Glutamatergic neuron (in vitro differentiated cells): ENCODE measurements at regions not wholly inside any gene's neighbourhood (a gene's known extent, or its start where the extent isn't known, plus 50 kb on each side); places are given as distances from the start of the nearest gene placed in this dataset.

ENCODE experiments used
- DNase-seq: peaks from one replicate; pipeline ENCODE4 v3.0.0; 2022
- H3K27ac Mint-ChIP-seq: one replicate; pipeline ENCODE4 v1.8.0; 2020; ENCODE audit warnings: mild to moderate bottlenecking, mixed read lengths, inconsistent platforms; ENCODE audit not compliant: unreplicated experiment
- H3K27me3 Mint-ChIP-seq: one replicate; pipeline ENCODE4 v1.8.0; 2020; ENCODE audit warnings: mild to moderate bottlenecking, moderate library complexity, mixed read lengths, inconsistent platforms; ENCODE audit not compliant: unreplicated experiment
- H3K36me3 Mint-ChIP-seq: one replicate; pipeline ENCODE4 v1.8.0; 2020; ENCODE audit warnings: mild to moderate bottlenecking, mixed read lengths, inconsistent platforms; ENCODE audit not compliant: unreplicated experiment
- H3K4me1 Mint-ChIP-seq: one replicate; pipeline ENCODE4 v1.8.0; 2020; ENCODE audit warnings: mild to moderate bottlenecking, low read depth, mixed read lengths, inconsistent platforms; ENCODE audit not compliant: unreplicated experiment
- H3K4me3 Mint-ChIP-seq: one replicate; pipeline ENCODE4 v1.8.0; 2020; ENCODE audit warnings: mild to moderate bottlenecking, mixed read lengths, inconsistent platforms; ENCODE audit not compliant: unreplicated experiment
- H3K9me3 Mint-ChIP-seq: one replicate; pipeline ENCODE4 v1.8.0; 2020; ENCODE audit warnings: mild to moderate bottlenecking, moderate library complexity, mixed read lengths, inconsistent platforms; ENCODE audit not compliant: unreplicated experiment
- TF ChIP-seq, protein P1 (sequence below): fragments of 200-600 bp; sonication (generic); IDR thresholded peaks from one replicate; pipeline ENCODE4 v1.5.0; 2021; ENCODE audit not compliant: partially characterized antibody, unreplicated experiment

DNA sequence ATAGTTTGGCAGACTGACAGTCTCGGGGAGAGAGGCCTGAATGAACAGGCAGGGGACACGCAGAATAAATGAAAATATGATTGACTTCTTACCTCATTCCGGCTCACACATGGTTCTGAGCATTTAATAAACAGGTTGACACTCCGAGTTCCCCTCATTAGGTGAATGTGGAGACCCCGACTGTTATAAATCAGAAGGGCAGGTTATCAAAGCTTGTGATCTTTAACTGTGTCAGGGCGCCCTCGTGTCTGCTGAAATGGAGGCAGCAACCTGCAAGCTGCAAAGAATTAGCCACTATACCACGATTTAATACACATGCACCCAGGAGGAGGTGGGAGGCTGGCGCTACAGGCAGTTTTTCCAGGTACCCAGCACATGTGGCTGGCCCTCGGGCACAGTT is 627.5 kb downstream of the MED13L start:
- Mint-ChIP-seq H3K27me3 (no peaks in the 10 kb centered on the region), H3K27ac (no peak overlapping the region), H3K4me1 (no peaks in the 10 kb centered on the region), H3K9me3 (peaks cover 2% of the 10 kb centered on the region), H3K4me3 (no peak overlapping the region), H3K36me3 (no peaks in the 10 kb centered on the region)
- TF ChIP-seq, protein P1, sequence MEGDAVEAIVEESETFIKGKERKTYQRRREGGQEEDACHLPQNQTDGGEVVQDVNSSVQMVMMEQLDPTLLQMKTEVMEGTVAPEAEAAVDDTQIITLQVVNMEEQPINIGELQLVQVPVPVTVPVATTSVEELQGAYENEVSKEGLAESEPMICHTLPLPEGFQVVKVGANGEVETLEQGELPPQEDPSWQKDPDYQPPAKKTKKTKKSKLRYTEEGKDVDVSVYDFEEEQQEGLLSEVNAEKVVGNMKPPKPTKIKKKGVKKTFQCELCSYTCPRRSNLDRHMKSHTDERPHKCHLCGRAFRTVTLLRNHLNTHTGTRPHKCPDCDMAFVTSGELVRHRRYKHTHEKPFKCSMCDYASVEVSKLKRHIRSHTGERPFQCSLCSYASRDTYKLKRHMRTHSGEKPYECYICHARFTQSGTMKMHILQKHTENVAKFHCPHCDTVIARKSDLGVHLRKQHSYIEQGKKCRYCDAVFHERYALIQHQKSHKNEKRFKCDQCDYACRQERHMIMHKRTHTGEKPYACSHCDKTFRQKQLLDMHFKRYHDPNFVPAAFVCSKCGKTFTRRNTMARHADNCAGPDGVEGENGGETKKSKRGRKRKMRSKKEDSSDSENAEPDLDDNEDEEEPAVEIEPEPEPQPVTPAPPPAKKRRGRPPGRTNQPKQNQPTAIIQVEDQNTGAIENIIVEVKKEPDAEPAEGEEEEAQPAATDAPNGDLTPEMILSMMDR: no peak
- no peak for DNase-seq

DNA sequence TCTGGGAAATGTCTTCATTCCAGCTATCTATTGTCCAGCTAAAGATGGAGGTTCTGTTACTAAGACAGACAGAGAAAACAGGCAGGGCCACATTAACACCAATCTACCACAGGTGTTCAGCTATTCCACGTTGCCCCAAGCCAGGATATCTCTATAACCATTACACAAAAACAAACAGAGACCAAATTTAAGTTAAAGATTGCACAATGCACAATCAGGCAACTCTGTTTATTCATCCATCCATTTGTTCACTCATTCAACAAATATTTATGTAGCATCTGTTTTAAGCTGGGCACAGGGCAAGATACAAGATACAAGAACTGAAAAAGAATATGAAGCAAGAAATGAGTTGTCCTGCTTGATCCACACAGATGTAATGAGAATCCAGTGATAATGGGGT is 629.0 kb downstream of the MED13L start:
- H3K27me3 Mint-ChIP-seq: no peaks in the 10 kb centered on the region
- H3K4me3 Mint-ChIP-seq: no peak overlapping the region
- TF ChIP-seq, protein P1: no peak
- H3K9me3 Mint-ChIP-seq: peaks cover 2% of the 10 kb centered on the region
- DNase-seq: no peak
- no peaks in the 10 kb centered on the region for H3K4me1 Mint-ChIP-seq
- H3K36me3 Mint-ChIP-seq: no peaks in the 10 kb centered on the region
- H3K27ac Mint-ChIP-seq: no peak overlapping the region

DNA sequence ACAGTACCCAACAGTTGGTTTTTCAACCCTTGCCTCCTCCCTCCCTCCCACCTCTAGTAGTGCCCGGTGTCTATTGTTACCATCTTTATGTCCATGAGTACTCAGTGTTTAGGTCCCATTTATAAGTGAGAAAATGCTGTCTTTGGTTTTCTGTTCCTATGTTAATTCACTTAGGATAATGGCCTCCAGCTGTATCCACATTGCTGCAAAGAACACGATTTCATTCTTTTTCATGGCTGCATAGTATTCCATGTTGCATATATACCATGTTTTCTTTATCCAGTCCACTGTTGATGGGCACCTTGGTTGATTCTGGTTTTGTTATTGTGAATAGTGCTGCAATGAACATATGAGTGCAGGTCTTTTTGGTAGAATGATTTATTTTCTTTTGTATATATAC is 631.3 kb downstream of the MED13L start:
- Mint-ChIP-seq H3K9me3 (peaks cover 2% of the 10 kb centered on the region), H3K4me3 (no peak overlapping the region), H3K27ac (no peak overlapping the region), H3K36me3 (peaks cover 5% of the 10 kb centered on the region), H3K4me1 (no peaks in the 10 kb centered on the region), H3K27me3 (no peaks in the 10 kb centered on the region)
- no peak for DNase-seq
- TF ChIP-seq, protein P1: no peak

DNA sequence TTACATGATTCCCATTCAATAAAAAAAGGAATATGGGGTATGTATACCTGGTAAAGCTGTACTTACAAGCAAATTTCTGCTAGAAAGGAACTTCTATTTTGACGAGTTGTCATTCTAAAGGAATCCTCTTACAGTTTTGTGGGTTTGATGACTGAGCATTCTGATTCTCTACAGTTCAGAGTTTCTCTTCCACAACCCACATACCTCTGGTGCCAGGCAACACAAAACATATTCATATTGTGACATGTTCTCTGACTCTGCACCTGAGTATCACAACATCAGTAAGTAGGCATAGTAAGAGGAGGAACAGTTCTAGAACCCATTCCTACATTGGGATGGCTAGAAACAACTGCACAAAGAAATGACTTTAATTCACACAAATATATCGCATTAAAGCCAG is 636.6 kb downstream of the MED13L start:
- DNase-seq: no peak
- Mint-ChIP-seq H3K36me3 (peaks cover 5% of the 10 kb centered on the region), H3K9me3 (no peaks in the 10 kb centered on the region), H3K4me3 (no peak overlapping the region), H3K4me1 (no peaks in the 10 kb centered on the region), H3K27me3 (no peaks in the 10 kb centered on the region), H3K27ac (no peak overlapping the region)
- TF ChIP-seq, protein P1: no peak

DNA sequence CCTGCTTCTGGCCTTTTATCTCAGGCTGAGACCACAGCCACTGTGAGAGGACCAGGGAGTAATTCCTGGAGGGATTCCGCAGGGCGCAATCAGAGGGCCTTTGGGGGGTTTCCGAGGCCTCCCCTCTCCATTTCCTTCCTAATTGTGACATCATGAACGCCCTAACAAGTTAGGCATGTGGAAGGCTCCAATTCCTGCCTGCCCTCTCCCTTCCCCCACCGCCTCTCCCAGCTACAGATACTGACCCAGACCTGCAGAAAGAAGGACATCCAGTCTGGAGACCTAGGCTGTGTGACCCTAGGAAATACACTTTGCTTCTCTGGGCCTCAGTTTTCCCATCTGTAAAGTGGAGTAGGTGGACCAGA is 637.9 kb downstream of the MED13L start:
- Mint-ChIP-seq H3K4me3 (no peak overlapping the region), H3K36me3 (peaks cover 5% of the 10 kb centered on the region), H3K27me3 (no peaks in the 10 kb centered on the region), H3K4me1 (no peaks in the 10 kb centered on the region), H3K27ac (no peak overlapping the region), H3K9me3 (no peaks in the 10 kb centered on the region)
- TF ChIP-seq, protein P1: no peak
- no peak for DNase-seq
